ENCODE measurements at regions not wholly inside any gene's neighbourhood (a gene's known extent, or its start where the extent isn't known, plus 50 kb on each side); places are given as distances from the start of the nearest gene placed in this dataset.

DNA sequence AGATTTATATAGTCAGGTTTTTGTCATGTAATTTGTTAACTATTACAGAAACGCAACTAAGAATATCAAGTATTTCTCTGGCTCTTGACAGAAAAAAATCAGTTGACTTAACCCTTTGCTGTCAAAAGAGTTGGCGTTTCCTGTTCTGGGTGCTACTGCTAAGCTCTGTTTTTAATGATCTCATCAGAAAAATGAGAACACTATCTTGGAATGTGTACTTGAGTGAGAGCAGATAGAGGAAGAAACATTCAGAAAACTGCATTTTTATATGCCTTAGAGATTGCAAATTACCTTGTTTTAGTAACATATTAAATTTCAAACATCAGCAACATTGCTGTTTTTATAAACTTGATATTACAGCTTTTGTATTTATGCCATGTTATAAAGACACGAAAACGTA lies 297.9 kb downstream of the RDH14 start (continued):
- TF ChIP-seq, protein P1, sequence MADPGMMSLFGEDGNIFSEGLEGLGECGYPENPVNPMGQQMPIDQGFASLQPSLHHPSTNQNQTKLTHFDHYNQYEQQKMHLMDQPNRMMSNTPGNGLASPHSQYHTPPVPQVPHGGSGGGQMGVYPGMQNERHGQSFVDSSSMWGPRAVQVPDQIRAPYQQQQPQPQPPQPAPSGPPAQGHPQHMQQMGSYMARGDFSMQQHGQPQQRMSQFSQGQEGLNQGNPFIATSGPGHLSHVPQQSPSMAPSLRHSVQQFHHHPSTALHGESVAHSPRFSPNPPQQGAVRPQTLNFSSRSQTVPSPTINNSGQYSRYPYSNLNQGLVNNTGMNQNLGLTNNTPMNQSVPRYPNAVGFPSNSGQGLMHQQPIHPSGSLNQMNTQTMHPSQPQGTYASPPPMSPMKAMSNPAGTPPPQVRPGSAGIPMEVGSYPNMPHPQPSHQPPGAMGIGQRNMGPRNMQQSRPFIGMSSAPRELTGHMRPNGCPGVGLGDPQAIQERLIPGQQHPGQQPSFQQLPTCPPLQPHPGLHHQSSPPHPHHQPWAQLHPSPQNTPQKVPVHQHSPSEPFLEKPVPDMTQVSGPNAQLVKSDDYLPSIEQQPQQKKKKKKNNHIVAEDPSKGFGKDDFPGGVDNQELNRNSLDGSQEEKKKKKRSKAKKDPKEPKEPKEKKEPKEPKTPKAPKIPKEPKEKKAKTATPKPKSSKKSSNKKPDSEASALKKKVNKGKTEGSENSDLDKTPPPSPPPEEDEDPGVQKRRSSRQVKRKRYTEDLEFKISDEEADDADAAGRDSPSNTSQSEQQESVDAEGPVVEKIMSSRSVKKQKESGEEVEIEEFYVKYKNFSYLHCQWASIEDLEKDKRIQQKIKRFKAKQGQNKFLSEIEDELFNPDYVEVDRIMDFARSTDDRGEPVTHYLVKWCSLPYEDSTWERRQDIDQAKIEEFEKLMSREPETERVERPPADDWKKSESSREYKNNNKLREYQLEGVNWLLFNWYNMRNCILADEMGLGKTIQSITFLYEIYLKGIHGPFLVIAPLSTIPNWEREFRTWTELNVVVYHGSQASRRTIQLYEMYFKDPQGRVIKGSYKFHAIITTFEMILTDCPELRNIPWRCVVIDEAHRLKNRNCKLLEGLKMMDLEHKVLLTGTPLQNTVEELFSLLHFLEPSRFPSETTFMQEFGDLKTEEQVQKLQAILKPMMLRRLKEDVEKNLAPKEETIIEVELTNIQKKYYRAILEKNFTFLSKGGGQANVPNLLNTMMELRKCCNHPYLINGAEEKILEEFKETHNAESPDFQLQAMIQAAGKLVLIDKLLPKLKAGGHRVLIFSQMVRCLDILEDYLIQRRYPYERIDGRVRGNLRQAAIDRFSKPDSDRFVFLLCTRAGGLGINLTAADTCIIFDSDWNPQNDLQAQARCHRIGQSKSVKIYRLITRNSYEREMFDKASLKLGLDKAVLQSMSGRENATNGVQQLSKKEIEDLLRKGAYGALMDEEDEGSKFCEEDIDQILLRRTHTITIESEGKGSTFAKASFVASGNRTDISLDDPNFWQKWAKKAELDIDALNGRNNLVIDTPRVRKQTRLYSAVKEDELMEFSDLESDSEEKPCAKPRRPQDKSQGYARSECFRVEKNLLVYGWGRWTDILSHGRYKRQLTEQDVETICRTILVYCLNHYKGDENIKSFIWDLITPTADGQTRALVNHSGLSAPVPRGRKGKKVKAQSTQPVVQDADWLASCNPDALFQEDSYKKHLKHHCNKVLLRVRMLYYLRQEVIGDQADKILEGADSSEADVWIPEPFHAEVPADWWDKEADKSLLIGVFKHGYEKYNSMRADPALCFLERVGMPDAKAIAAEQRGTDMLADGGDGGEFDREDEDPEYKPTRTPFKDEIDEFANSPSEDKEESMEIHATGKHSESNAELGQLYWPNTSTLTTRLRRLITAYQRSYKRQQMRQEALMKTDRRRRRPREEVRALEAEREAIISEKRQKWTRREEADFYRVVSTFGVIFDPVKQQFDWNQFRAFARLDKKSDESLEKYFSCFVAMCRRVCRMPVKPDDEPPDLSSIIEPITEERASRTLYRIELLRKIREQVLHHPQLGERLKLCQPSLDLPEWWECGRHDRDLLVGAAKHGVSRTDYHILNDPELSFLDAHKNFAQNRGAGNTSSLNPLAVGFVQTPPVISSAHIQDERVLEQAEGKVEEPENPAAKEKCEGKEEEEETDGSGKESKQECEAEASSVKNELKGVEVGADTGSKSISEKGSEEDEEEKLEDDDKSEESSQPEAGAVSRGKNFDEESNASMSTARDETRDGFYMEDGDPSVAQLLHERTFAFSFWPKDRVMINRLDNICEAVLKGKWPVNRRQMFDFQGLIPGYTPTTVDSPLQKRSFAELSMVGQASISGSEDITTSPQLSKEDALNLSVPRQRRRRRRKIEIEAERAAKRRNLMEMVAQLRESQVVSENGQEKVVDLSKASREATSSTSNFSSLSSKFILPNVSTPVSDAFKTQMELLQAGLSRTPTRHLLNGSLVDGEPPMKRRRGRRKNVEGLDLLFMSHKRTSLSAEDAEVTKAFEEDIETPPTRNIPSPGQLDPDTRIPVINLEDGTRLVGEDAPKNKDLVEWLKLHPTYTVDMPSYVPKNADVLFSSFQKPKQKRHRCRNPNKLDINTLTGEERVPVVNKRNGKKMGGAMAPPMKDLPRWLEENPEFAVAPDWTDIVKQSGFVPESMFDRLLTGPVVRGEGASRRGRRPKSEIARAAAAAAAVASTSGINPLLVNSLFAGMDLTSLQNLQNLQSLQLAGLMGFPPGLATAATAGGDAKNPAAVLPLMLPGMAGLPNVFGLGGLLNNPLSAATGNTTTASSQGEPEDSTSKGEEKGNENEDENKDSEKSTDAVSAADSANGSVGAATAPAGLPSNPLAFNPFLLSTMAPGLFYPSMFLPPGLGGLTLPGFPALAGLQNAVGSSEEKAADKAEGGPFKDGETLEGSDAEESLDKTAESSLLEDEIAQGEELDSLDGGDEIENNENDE (IDR thresholded peaks at IDR 0.05; ENCODE audit: insufficient replicate concordance, low read length), result no peak
- TF ChIP-seq SAP30 (IDR thresholded peaks at IDR 0.05; ENCODE audit: insufficient read depth, insufficient replicate concordance, low read length), result no peak
- TF ChIP-seq SP4 (IDR thresholded peaks at IDR 0.05; ENCODE audit: low read length), result no peak
- TF ChIP-seq KDM5A (IDR thresholded peaks at IDR 0.05; ENCODE audit: low read length), result no peak
- TF ChIP-seq SIX5 (IDR thresholded peaks at IDR 0.05; ENCODE audit: low read depth, low read length), result no peak
- no peak for TF ChIP-seq CBX8 (IDR thresholded peaks at IDR 0.05; ENCODE audit: borderline replicate concordance, low read depth, low read length)
